Suprapubic skin (tissue), 4 donors: ENCODE measurements at regions not wholly inside any gene's neighbourhood (a gene's known extent, or its start where the extent isn't known, plus 50 kb on each side); places are given as distances from the start of the nearest gene placed in this dataset.

Experiments used
- POLR2A ChIP-seq, 2 donors: fragments of 450-650 bp; IDR thresholded peaks; one replicate each; pipeline ENCODE4 v1.6.1; 2017; ENCODE audit warnings: antibody characterized with exemption in 2 of 2, mild to moderate bottlenecking in 2 of 2, moderate library complexity in 2 of 2
- POLR2AphosphoS5 ChIP-seq, 3 donors: sonication (generic); formaldehyde crosslinking; IDR thresholded peaks; one replicate each; pipeline ENCODE4 v1.6.1; 2017; ENCODE audit warnings: antibody characterized with exemption in 3 of 3
- TF ChIP-seq, protein P1 (sequence below), 2 donors: fragments of 200-600 bp in 1 of 2; fragments of 450-650 bp in 1 of 2; sonication (generic) in 1 of 2; IDR thresholded peaks; one replicate each; pipeline ENCODE4 v1.5.1; 2016 to 2019; ENCODE audit warnings: antibody characterized with exemption in 2 of 2, mild to moderate bottlenecking in 1 of 2, moderate library complexity in 1 of 2

DNA sequence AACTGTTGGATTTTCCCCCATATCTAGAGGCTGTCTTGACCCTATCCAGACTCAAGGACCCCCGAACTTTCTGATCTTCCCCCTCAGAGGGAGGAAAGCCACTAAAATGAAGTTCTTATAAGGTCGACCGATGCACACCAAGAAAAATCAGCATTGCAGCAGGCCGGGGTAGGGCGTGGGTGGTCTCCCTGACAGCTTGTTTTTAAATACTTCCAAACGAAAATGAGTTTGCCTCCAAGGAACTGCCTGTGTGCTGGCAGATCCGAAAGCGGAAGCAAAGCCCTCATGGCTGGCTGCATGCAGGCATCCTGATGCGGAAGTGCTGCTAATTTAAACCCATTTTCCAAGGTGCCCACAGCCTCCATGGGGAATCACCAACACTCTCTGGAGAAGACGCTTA is 374.3 kb upstream of the XYLT1 start:
- TF ChIP-seq, protein P1, sequence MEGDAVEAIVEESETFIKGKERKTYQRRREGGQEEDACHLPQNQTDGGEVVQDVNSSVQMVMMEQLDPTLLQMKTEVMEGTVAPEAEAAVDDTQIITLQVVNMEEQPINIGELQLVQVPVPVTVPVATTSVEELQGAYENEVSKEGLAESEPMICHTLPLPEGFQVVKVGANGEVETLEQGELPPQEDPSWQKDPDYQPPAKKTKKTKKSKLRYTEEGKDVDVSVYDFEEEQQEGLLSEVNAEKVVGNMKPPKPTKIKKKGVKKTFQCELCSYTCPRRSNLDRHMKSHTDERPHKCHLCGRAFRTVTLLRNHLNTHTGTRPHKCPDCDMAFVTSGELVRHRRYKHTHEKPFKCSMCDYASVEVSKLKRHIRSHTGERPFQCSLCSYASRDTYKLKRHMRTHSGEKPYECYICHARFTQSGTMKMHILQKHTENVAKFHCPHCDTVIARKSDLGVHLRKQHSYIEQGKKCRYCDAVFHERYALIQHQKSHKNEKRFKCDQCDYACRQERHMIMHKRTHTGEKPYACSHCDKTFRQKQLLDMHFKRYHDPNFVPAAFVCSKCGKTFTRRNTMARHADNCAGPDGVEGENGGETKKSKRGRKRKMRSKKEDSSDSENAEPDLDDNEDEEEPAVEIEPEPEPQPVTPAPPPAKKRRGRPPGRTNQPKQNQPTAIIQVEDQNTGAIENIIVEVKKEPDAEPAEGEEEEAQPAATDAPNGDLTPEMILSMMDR (IDR thresholded peaks at IDR 0.05) = no peak
- TF ChIP-seq POLR2AphosphoS5 (IDR thresholded peaks at IDR 0.05) (no peak), POLR2A (IDR thresholded peaks at IDR 0.05) (no peak)
